SK-N-SH treated with all-trans-retinoic acid at 6 μM for 48 hours (cell line): ENCODE measurements at regions not wholly inside any gene's neighbourhood (a gene's known extent, or its start where the extent isn't known, plus 50 kb on each side); places are given as distances from the start of the nearest gene placed in this dataset.

ENCODE experiments used
- BACH2 ChIP-seq: fragments of 250-450 bp; sonication (Bioruptor Pico); IDR thresholded peaks from 2 replicates; pipeline ENCODE4 v1.9.0; 2021; ENCODE audit warnings: mild to moderate bottlenecking, borderline replicate concordance
- CREB5 ChIP-seq: fragments of 250-450 bp; sonication (Bioruptor Pico); IDR thresholded peaks from 2 replicates; pipeline ENCODE4 v1.5.1; 2020; ENCODE audit warnings: low read depth, mild to moderate bottlenecking, moderate library complexity
- PATZ1 ChIP-seq: fragments of 250-450 bp; sonication (Bioruptor Pico); IDR thresholded peaks from 2 replicates; pipeline ENCODE4 v1.8.0; 2020; ENCODE audit warnings: mild to moderate bottlenecking, moderate library complexity, borderline replicate concordance
- PPARA ChIP-seq: fragments of 250-450 bp; sonication (Bioruptor Pico); IDR thresholded peaks from 2 replicates; pipeline ENCODE4 v1.5.0; 2020; ENCODE audit warnings: mild to moderate bottlenecking, borderline replicate concordance
- SNAI2 ChIP-seq: fragments of 250-450 bp; sonication (Bioruptor Pico); IDR thresholded peaks from 2 replicates; pipeline ENCODE4 v1.5.0; 2020; ENCODE audit warnings: mild to moderate bottlenecking, moderate library complexity
- TSHZ2 ChIP-seq: fragments of 250-450 bp; sonication (Bioruptor Pico); IDR thresholded peaks from 2 replicates; pipeline ENCODE4 v1.5.0; 2020; ENCODE audit warnings: mild to moderate bottlenecking, moderate library complexity
- ZC3H10 ChIP-seq: fragments of 250-450 bp; sonication (Bioruptor Pico); IDR thresholded peaks from 2 replicates; pipeline ENCODE4 v1.5.1; 2021; ENCODE audit warnings: mild to moderate bottlenecking, moderate library complexity
- ZNF565 ChIP-seq: fragments of 450-650 bp; formaldehyde crosslinking; conservative IDR thresholded peaks from 2 replicates; pipeline ENCODE4 v1.5.0; 2020; ENCODE audit warnings: low read depth, mild to moderate bottlenecking, moderate library complexity
- ZNF70 ChIP-seq: fragments of 450-650 bp; formaldehyde crosslinking; IDR thresholded peaks from 2 replicates; pipeline ENCODE4 v1.5.0; 2020; ENCODE audit warnings: mild to moderate bottlenecking, moderate library complexity
- ZNF8 ChIP-seq: fragments of 450-650 bp; formaldehyde crosslinking; IDR thresholded peaks from 2 replicates; pipeline ENCODE4 v1.5.0; 2020; ENCODE audit warnings: mild to moderate bottlenecking, moderate library complexity

- TF ChIP-seq PATZ1 (CRISPR knock-in tag), result no peak
- no peak for TF ChIP-seq ZC3H10 (CRISPR knock-in tag)
- no peak for TF ChIP-seq ZNF70 (CRISPR knock-in tag)
- no peak for TF ChIP-seq CREB5 (CRISPR knock-in tag)
- TF ChIP-seq TSHZ2 (CRISPR knock-in tag), result no peak
- TF ChIP-seq ZNF565 (CRISPR knock-in tag), result no peak
- TF ChIP-seq ZNF8 (CRISPR knock-in tag), result no peak
- TF ChIP-seq BACH2 (CRISPR knock-in tag), result no peak
- no peak for TF ChIP-seq SNAI2 (CRISPR knock-in tag)
- TF ChIP-seq PPARA (CRISPR knock-in tag), result no peak
Observed at GRCh38 chr13:77430377-77430951, 103.6 kb upstream of the MYCBP2 start.
